HFF-Myc (cell line): ENCODE measurements at regions not wholly inside any gene's neighbourhood (a gene's known extent, or its start where the extent isn't known, plus 50 kb on each side); places are given as distances from the start of the nearest gene placed in this dataset.

Experiments used
- DNase-seq: peaks from one replicate; pipeline ENCODE4 v3.0.0-alpha.2; 2011; ENCODE audit warnings: low read depth; ENCODE audit errors: extremely low read depth
- H3K4me3 ChIP-seq: replicated peaks from 2 replicates; pipeline ENCODE4 v1.5.1; 2011; ENCODE audit warnings: low read depth, mild to moderate bottlenecking, control low read depth, low read length
- TF ChIP-seq, protein P1 (sequence below): IDR thresholded peaks from 2 replicates; pipeline ENCODE4 v1.5.1; 2012; ENCODE audit warnings: mild to moderate bottlenecking, low read depth, low read length, control low read depth; ENCODE audit errors: missing control alignments

DNA sequence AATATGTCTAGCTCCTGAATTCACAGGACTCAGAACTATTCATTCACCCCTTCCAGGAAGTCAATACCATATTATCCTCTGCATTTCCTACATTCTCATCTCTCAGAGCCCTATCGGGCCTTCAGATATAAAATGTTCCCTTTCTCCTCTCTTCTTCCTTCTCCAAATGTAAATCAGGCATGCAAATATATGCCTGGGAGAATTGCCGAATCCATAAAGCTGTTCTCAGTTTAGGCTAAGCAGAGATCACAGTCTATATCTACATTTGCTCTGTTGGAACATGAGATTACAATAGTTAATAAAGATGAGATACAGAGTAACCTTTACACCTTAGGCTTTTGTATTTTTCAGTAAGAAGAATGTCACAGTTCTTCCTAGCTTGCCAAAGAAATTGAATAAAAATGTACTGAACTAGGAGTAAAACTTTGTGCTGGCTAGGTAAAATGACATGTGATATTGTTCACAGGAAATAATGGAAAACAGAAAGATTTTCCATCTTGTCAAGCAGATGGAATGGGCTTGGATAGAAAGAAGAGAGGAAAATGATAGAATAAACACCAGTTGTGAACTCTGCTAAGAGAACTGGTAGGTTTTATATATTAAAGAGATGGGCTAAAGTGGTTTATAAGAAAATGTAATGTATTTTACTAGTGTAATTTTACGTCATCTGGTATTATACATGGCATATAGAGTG, 161.5 kb downstream of the NRIP1 start:
- no peak for DNase-seq
- TF ChIP-seq, protein P1, sequence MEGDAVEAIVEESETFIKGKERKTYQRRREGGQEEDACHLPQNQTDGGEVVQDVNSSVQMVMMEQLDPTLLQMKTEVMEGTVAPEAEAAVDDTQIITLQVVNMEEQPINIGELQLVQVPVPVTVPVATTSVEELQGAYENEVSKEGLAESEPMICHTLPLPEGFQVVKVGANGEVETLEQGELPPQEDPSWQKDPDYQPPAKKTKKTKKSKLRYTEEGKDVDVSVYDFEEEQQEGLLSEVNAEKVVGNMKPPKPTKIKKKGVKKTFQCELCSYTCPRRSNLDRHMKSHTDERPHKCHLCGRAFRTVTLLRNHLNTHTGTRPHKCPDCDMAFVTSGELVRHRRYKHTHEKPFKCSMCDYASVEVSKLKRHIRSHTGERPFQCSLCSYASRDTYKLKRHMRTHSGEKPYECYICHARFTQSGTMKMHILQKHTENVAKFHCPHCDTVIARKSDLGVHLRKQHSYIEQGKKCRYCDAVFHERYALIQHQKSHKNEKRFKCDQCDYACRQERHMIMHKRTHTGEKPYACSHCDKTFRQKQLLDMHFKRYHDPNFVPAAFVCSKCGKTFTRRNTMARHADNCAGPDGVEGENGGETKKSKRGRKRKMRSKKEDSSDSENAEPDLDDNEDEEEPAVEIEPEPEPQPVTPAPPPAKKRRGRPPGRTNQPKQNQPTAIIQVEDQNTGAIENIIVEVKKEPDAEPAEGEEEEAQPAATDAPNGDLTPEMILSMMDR = no peak
- H3K4me3 ChIP-seq = no peak overlapping the region

DNA sequence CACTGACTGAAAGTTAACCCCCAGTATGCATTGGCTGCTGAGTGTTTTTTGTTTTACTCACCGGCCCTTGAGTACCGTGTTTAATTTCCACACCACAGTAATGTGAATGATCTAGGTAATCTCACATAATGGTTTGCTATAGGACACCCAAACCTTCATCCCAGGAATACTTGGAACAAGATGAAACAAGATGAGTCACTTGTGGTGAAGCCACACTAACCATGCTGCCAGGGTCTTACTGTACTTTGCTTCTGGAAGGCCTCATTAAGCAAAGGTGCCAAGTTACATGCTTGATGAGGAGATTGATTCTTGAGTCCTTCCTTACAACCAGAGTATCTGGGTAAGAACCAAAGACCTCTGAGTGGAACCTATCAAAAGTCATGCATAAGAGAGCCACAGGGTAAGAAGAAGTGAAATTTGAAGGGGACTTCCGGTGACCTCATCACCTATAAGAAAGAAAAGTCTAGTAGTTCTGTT, 163.3 kb downstream of the NRIP1 start:
- H3K4me3 ChIP-seq = no peak overlapping the region
- DNase-seq = no peak
- TF ChIP-seq, protein P1 = no peak

DNA sequence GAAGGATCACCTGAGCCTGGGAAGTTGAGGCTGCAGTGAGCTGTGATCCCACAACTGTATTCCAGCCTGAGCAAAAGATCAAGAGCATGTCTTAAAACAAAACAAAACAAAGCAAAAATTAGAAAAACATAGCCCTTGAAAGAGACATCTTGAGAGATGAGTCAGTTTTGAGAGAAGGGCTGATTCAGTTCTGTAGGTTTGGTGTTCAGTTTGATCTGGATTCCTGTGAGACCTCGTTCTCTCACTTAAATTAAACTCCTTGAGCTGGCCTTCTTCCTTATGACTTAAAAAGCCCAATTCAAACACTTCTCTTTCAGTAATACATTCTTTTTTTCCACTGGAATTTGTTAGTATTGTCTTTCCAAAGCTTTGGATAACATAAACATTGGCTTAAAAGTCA, 164.2 kb downstream of the NRIP1 start:
- no peak for DNase-seq
- TF ChIP-seq, protein P1 = no peak
- no peak overlapping the region for H3K4me3 ChIP-seq

DNA sequence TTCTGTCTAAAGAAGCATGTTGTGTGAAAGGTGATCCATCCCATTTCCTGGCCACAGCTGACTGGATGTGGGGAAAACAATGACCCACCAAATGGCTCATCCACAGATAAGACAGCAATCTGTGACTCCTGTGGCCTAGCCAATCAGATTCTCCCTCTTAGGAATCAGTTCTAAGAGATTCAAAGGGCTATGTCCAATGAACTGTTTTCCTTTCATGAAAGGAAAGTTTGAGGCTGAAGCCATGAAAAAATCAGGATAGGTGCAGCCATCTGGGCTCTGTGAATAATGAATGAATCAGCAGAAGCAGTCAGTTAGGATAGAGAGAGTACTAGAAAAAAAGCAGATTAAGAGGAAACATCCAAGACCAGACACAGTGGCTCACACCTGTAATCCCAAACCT, 164.7 kb downstream of the NRIP1 start:
- no peak overlapping the region for H3K4me3 ChIP-seq
- TF ChIP-seq, protein P1 = no peak
- no peak for DNase-seq

DNA sequence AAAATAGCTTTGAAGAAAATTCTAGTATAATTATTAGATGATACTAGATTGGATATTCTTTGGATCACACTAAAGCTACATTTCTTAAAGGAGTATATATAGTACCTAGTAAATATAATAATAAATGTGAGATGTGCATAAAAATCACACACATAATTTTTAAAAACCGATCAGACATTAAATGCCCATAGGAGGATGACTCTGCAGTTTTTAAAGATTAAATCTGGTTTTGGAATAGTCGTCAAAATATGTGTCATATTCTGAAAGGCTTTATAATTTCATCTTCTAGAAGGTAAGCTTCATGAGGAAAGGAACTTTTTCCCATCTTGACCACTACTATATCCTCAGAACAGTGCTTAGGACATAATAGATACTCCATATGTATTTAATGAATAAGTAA, 169.0 kb downstream of the NRIP1 start:
- no peak for DNase-seq
- TF ChIP-seq, protein P1 = no peak
- no peak overlapping the region for H3K4me3 ChIP-seq

DNA sequence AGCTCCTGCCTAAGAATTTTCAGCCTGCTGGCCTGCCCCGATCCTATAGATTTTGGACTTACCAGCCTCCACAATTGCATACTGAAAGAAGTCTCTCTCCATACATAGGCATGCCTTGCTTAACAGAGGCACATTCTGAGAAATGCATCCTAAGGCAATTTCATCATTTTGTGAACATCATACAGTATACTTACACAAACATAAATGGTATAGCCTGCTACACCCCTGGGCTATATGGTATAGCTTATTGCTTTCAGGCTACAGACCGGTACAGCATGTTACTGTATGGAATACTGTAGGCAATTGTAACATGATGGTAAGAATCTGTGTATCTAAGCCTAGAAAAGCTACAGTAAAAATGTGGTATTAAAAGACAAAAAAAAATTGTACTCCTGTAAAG, 174.7 kb downstream of the NRIP1 start:
- DNase-seq = no peak
- H3K4me3 ChIP-seq = no peak overlapping the region
- TF ChIP-seq, protein P1 = no peak
